ENCODE measurements at regions not wholly inside any gene's neighbourhood (a gene's known extent, or its start where the extent isn't known, plus 50 kb on each side); places are given as distances from the start of the nearest gene placed in this dataset.

GRCh38 chr3:17841190-17841828 is 98.9 kb upstream of the TBC1D5 start:
- TF ChIP-seq, protein P1, sequence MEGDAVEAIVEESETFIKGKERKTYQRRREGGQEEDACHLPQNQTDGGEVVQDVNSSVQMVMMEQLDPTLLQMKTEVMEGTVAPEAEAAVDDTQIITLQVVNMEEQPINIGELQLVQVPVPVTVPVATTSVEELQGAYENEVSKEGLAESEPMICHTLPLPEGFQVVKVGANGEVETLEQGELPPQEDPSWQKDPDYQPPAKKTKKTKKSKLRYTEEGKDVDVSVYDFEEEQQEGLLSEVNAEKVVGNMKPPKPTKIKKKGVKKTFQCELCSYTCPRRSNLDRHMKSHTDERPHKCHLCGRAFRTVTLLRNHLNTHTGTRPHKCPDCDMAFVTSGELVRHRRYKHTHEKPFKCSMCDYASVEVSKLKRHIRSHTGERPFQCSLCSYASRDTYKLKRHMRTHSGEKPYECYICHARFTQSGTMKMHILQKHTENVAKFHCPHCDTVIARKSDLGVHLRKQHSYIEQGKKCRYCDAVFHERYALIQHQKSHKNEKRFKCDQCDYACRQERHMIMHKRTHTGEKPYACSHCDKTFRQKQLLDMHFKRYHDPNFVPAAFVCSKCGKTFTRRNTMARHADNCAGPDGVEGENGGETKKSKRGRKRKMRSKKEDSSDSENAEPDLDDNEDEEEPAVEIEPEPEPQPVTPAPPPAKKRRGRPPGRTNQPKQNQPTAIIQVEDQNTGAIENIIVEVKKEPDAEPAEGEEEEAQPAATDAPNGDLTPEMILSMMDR (optimal IDR thresholded peaks at IDR 0.05 in 1 of 3, IDR thresholded peaks at IDR 0.05 in 1 of 3, conservative IDR thresholded peaks at IDR 0.05 in 1 of 3; ENCODE audit: extremely low read depth in 1 of 3, insufficient read depth in 2 of 3, low read length in 3 of 3), result peak; percentile 96 to 99 (median 98)
- TF ChIP-seq EZH2 (IDR thresholded peaks at IDR 0.05; ENCODE audit: low read length), result no peak
- no peak for DNase-seq (ENCODE audit: low read depth, low spot score)
- H3K27me3 ChIP-seq (ENCODE audit: control insufficient read depth, extremely low read depth, insufficient read depth, low read length), result no peaks in the 10 kb centered on the region
- dilution Hi-C loops (cut with MboI; ENCODE audit: extremely low pct_ligation_motif_present, low sequenced_read_pairs), result no loop called here
- no peak overlapping the region for H2AFZ ChIP-seq (ENCODE audit: control insufficient read depth, low read length)
- H3K9me3 ChIP-seq (ENCODE audit: control insufficient read depth, low read depth, low read length), result no peaks in the 10 kb centered on the region
- H3K36me3 ChIP-seq (ENCODE audit: control insufficient read depth in 2 of 2, extremely low read depth in 1 of 2, insufficient read depth in 2 of 2, low read length in 2 of 2), result no peaks in the 10 kb centered on the region
- H3K9me1 ChIP-seq (ENCODE audit: control insufficient read depth, extremely low read depth, insufficient read depth, low read length), result no peaks in the 10 kb centered on the region
- H3K27ac ChIP-seq (ENCODE audit: control insufficient read depth, insufficient read depth, low read length), result no peak overlapping the region
- peak; percentile 84 for FAIRE-seq
- no peak overlapping the region for H3K4me2 ChIP-seq (ENCODE audit: control insufficient read depth, extremely low read depth, insufficient read depth, low read depth, low read length)
- H3K4me3 ChIP-seq (ENCODE audit: control insufficient read depth in 2 of 3, extremely low read depth in 1 of 3, insufficient read depth in 2 of 3, low read depth in 1 of 3, low read length in 3 of 3), result no peak overlapping the region
- no peaks in the 10 kb centered on the region for H3K4me1 ChIP-seq (ENCODE audit: control insufficient read depth, extremely low read depth, insufficient read depth, low read length)
- no peaks in the 10 kb centered on the region for H3K79me2 ChIP-seq (ENCODE audit: control insufficient read depth, insufficient read depth, low read length)
- H3K9ac ChIP-seq (ENCODE audit: control insufficient read depth, extremely low read depth, insufficient read depth, low read length), result no peak overlapping the region
- H4K20me1 ChIP-seq (ENCODE audit: control insufficient read depth, extremely low read depth, insufficient read depth, low read length), result no peaks in the 10 kb centered on the region

DNA sequence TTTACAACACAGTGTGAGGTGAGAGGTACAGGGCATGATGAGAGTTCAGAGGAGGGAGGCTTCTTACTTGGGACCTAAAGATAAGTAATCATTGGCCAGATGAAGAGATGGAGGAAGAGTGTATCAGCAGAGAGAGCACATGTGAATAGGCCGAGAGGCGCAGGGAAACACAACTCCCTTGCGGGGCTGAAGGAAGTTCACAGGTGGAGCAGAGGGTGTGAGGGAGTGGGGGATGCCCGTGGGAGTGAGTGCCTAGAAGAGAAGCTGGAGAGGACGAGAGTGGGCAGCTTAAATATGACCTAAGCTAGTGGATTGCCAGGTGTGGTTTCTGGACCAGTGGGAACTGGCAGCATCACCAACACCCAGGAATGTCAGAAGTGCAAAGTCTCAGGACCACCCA is 98.2 kb upstream of the TBC1D5 start:
- H3K4me3 ChIP-seq (ENCODE audit: control insufficient read depth in 2 of 3, extremely low read depth in 1 of 3, insufficient read depth in 2 of 3, low read depth in 1 of 3, low read length in 3 of 3), result no peak overlapping the region
- dilution Hi-C loops (cut with MboI; ENCODE audit: extremely low pct_ligation_motif_present, low sequenced_read_pairs), result no loop called here
- no peaks in the 10 kb centered on the region for H3K4me1 ChIP-seq (ENCODE audit: control insufficient read depth, extremely low read depth, insufficient read depth, low read length)
- no peaks in the 10 kb centered on the region for H3K79me2 ChIP-seq (ENCODE audit: control insufficient read depth, insufficient read depth, low read length)
- TF ChIP-seq, protein P1 (optimal IDR thresholded peaks at IDR 0.05 in 1 of 3, IDR thresholded peaks at IDR 0.05 in 1 of 3, conservative IDR thresholded peaks at IDR 0.05 in 1 of 3; ENCODE audit: extremely low read depth in 1 of 3, insufficient read depth in 2 of 3, low read length in 3 of 3), result no peak
- TF ChIP-seq EZH2 (IDR thresholded peaks at IDR 0.05; ENCODE audit: low read length), result no peak
- no peaks in the 10 kb centered on the region for H3K36me3 ChIP-seq (ENCODE audit: control insufficient read depth in 2 of 2, extremely low read depth in 1 of 2, insufficient read depth in 2 of 2, low read length in 2 of 2)
- H3K9me1 ChIP-seq (ENCODE audit: control insufficient read depth, extremely low read depth, insufficient read depth, low read length), result no peaks in the 10 kb centered on the region
- H3K27me3 ChIP-seq (ENCODE audit: control insufficient read depth, extremely low read depth, insufficient read depth, low read length), result no peaks in the 10 kb centered on the region
- no peaks in the 10 kb centered on the region for H3K9me3 ChIP-seq (ENCODE audit: control insufficient read depth, low read depth, low read length)
- DNase-seq (ENCODE audit: low read depth, low spot score) (no peak), FAIRE-seq (no peak)
- no peak overlapping the region for H3K9ac ChIP-seq (ENCODE audit: control insufficient read depth, extremely low read depth, insufficient read depth, low read length)
- no peak overlapping the region for H3K4me2 ChIP-seq (ENCODE audit: control insufficient read depth, extremely low read depth, insufficient read depth, low read depth, low read length)
- no peak overlapping the region for H3K27ac ChIP-seq (ENCODE audit: control insufficient read depth, insufficient read depth, low read length)
- no peak overlapping the region for H2AFZ ChIP-seq (ENCODE audit: control insufficient read depth, low read length)
- H4K20me1 ChIP-seq (ENCODE audit: control insufficient read depth, extremely low read depth, insufficient read depth, low read length), result no peaks in the 10 kb centered on the region
